PC-9 (cell line): ENCODE measurements at regions not wholly inside any gene's neighbourhood (a gene's known extent, or its start where the extent isn't known, plus 50 kb on each side); places are given as distances from the start of the nearest gene placed in this dataset.

ENCODE experiments used
- BruUV-seq: library from RNA; stranded (reverse); fragments of 400-500 nt; replicated peaks from 2 replicates; lab custom pipeline; 2021; lab: Mats Ljungman, UMichigan
- CTCF ChIA-PET: fragments of 300-600 bp; sonication (Branson Sonifier 250); formaldehyde crosslinking; loops from one replicate; lab custom pipeline; 2022; ENCODE audit warnings: antibody characterized with exemption; lab: Charles Lee
- POLR2A ChIA-PET: fragments of 300-600 bp; sonication (Branson Sonifier 250); formaldehyde crosslinking; loops from one replicate; lab custom pipeline; 2022; ENCODE audit warnings: antibody characterized with exemption; ENCODE audit not compliant: unreplicated experiment; lab: Charles Lee
- DNase-seq, 2 experiments: peaks; one replicate each; pipeline versions ENCODE4 v3.0.0 to v3.0.0-alpha.2; 2015 to 2022; ENCODE audit warnings: mixed read lengths in 1 of 2
- H2AFZ ChIP-seq: fragments of 200-600 bp; sonication (generic); 2 replicates; pipeline ENCODE4 v1.8.1; 2017; ENCODE audit warnings: antibody characterized with exemption
- H3F3A ChIP-seq: fragments of 200-600 bp; sonication (generic); 2 replicates; pipeline ENCODE4 v1.8.1; 2017; ENCODE audit warnings: antibody characterized with exemption, mild to moderate bottlenecking, low read depth; ENCODE audit not compliant: insufficient read depth
- H3K27ac ChIP-seq: fragments of 200-600 bp; sonication (generic); 2 replicates; pipeline ENCODE4 v1.6.1; 2016; ENCODE audit warnings: mixed run types
- H3K27me3 ChIP-seq: fragments of 200-600 bp; sonication (generic); 2 replicates; pipeline ENCODE4 v1.6.1; 2016; ENCODE audit warnings: low read depth, mixed run types; ENCODE audit not compliant: insufficient read depth
- H3K36me3 ChIP-seq: fragments of 200-600 bp; sonication (generic); 2 replicates; pipeline ENCODE4 v1.6.1; 2016; ENCODE audit warnings: low read depth, mixed run types
- H3K4me1 ChIP-seq: fragments of 200-600 bp; sonication (generic); replicated peaks from 2 replicates; pipeline ENCODE4 v1.6.1; 2016; ENCODE audit warnings: mixed run types; ENCODE audit not compliant: insufficient read depth
- H3K4me2 ChIP-seq: fragments of 200-600 bp; sonication (generic); 2 replicates; pipeline ENCODE4 v1.6.1; 2017; ENCODE audit warnings: mixed run types
- H3K4me3 ChIP-seq: fragments of 200-600 bp; sonication (generic); 2 replicates; pipeline ENCODE4 v1.6.1; 2016; ENCODE audit warnings: mixed run types
- H3K79me2 ChIP-seq: fragments of 200-600 bp; sonication (generic); 2 replicates; pipeline ENCODE4 v1.6.1; 2017; ENCODE audit warnings: low read depth, mixed run types
- H3K9me2 ChIP-seq: fragments of 200-600 bp; sonication (generic); 2 replicates; pipeline ENCODE4 v1.8.1; 2017; ENCODE audit warnings: mild to moderate bottlenecking; ENCODE audit not compliant: insufficient read depth
- H3K9me3 ChIP-seq: fragments of 200-600 bp; sonication (generic); 2 replicates; pipeline ENCODE4 v1.8.1; 2016; ENCODE audit warnings: low read depth; ENCODE audit not compliant: insufficient read depth
- H4K20me1 ChIP-seq: fragments of 200-600 bp; sonication (generic); 2 replicates; pipeline ENCODE4 v1.8.1; 2017; ENCODE audit not compliant: insufficient read depth
- CTCF ChIP-seq: fragments of 200-600 bp; sonication (generic); conservative IDR thresholded peaks from 2 replicates; pipeline ENCODE4 v1.6.1; 2017; ENCODE audit warnings: mixed run types, antibody characterized with exemption, mild to moderate bottlenecking, moderate library complexity
- EZH2 ChIP-seq: fragments of 200-600 bp; sonication (generic); IDR thresholded peaks from 2 replicates; pipeline ENCODE4 v1.8.0; 2017; ENCODE audit warnings: antibody characterized with exemption, low read depth
- intact Hi-C: fragments of 100-400 bp; cut with micrococcal nuclease; formaldehyde crosslinking; loops from one replicate; pipeline ENCODE4 v1.10.0; 2022; ENCODE audit not compliant: unreplicated experiment

- Histone ChIP-seq H3K27me3 (no peaks in the 10 kb centered on the region), H4K20me1 (no peaks in the 10 kb centered on the region), H3F3A (no peaks in the 10 kb centered on the region), H3K9me3 (no peaks in the 10 kb centered on the region), H2AFZ (no peak overlapping the region), H3K36me3 (no peaks in the 10 kb centered on the region), H3K79me2 (no peaks in the 10 kb centered on the region), H3K27ac (no peak overlapping the region), H3K4me3 (no peak overlapping the region), H3K9me2 (no peaks in the 10 kb centered on the region), H3K4me2 (no peak overlapping the region), H3K4me1 (no peaks in the 10 kb centered on the region)
- BruUV-seq, result no TSS peak
- intact Hi-C loops, result no loop called here
- no peak for DNase-seq
- CTCF ChIA-PET, result no interaction called here
- POLR2A ChIA-PET, result interaction anchor here (1.1 kb wide), 1 partner anchor 113 kb away, joined by 3 read pairs; no protein-coding TSS in a partner anchor
- TF ChIP-seq EZH2 (no peak), CTCF (no peak)
Observed at GRCh38 chr4:149234798-149235197, 580.8 kb downstream of the IQCM start.

- Histone ChIP-seq H3K4me2 (no peak overlapping the region), H3K27me3 (no peaks in the 10 kb centered on the region), H4K20me1 (no peaks in the 10 kb centered on the region), H3K27ac (no peak overlapping the region), H3F3A (no peaks in the 10 kb centered on the region), H3K4me3 (no peak overlapping the region), H3K79me2 (no peaks in the 10 kb centered on the region), H3K4me1 (no peaks in the 10 kb centered on the region), H3K36me3 (no peaks in the 10 kb centered on the region), H3K9me2 (no peaks in the 10 kb centered on the region), H3K9me3 (peaks cover 6% of the 10 kb centered on the region; the same call in 1 of the 2 replicates), H2AFZ (no peak overlapping the region)
- ChIA-PET CTCF (interaction anchor here (0.6 kb wide), 1 partner anchor 10 kb away, joined by 3 read pairs; no protein-coding TSS in a partner anchor), POLR2A (no interaction called here)
- no peak for TF ChIP-seq EZH2
- TF ChIP-seq CTCF, result no peak
- BruUV-seq, result no TSS peak
- peak in 1 of 2 experiments; percentile 34 for DNase-seq
- intact Hi-C loops, result no loop called here
Observed at GRCh38 chr4:149223659-149224058, 592.0 kb downstream of the IQCM start.

GRCh38 chr4:149218672-149219071 is 597.0 kb downstream of the IQCM start:
- Histone ChIP-seq H3K9me3 (peaks cover 6% of the 10 kb centered on the region; the same call in 1 of the 2 replicates), H3K9me2 (no peaks in the 10 kb centered on the region), H2AFZ (no peak overlapping the region), H3K27ac (no peak overlapping the region), H3K4me3 (no peak overlapping the region), H3K79me2 (no peaks in the 10 kb centered on the region), H3K27me3 (no peaks in the 10 kb centered on the region), H3K4me1 (no peaks in the 10 kb centered on the region), H3K36me3 (no peaks in the 10 kb centered on the region), H3K4me2 (no peak overlapping the region), H3F3A (no peaks in the 10 kb centered on the region), H4K20me1 (no peaks in the 10 kb centered on the region)
- TF ChIP-seq CTCF, result no peak
- TF ChIP-seq EZH2, result no peak
- BruUV-seq, result no TSS peak
- POLR2A ChIA-PET, result no interaction called here
- no peak for DNase-seq
- intact Hi-C loops, result no loop called here
- CTCF ChIA-PET, result no interaction called here
